Left ventricle myocardium superior (tissue), 1 donor: ENCODE measurements at regions not wholly inside any gene's neighbourhood (a gene's known extent, or its start where the extent isn't known, plus 50 kb on each side); places are given as distances from the start of the nearest gene placed in this dataset.

ENCODE experiments used
- ATAC-seq: fragments of 200-7000 bp; cut with Tn5 transposase; one replicate; pipeline ENCODE4 v1.9.1; 2020; ENCODE audit warnings: mild to moderate bottlenecking, moderate library complexity
- DNase-seq: peaks from one replicate; pipeline ENCODE4 v3.0.0-alpha.2; 2020
- intact Hi-C: fragments of 100-400 bp; cut with micrococcal nuclease; formaldehyde crosslinking; loops from one replicate; pipeline ENCODE4 v1.11.0; 2022
- donor health status: DM: no; HTN: yes; CAD: no; lungs with severe emphysema.

DNA sequence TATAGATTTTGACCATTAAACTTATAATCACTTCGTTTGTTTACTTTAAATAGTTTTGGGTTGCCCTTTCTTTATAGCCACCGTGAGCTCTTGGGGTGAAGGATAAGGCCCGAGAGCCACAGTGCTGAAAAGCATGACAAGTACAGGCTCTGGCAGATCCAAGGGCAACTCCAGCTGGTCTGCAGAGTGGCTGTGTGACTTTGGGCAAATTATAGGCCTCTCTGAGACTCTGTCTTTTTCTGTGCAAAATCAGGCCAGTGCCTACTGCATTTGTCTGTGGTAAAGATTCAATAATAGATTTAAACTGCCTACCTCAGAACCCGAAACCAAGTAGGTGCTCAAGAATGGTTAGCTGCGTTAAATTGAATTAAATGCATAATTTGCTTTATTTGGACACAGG, 511.3 kb downstream of the QKI start:
- DNase-seq: no peak
- intact Hi-C loops: no loop called here
- ATAC-seq: no peak

DNA sequence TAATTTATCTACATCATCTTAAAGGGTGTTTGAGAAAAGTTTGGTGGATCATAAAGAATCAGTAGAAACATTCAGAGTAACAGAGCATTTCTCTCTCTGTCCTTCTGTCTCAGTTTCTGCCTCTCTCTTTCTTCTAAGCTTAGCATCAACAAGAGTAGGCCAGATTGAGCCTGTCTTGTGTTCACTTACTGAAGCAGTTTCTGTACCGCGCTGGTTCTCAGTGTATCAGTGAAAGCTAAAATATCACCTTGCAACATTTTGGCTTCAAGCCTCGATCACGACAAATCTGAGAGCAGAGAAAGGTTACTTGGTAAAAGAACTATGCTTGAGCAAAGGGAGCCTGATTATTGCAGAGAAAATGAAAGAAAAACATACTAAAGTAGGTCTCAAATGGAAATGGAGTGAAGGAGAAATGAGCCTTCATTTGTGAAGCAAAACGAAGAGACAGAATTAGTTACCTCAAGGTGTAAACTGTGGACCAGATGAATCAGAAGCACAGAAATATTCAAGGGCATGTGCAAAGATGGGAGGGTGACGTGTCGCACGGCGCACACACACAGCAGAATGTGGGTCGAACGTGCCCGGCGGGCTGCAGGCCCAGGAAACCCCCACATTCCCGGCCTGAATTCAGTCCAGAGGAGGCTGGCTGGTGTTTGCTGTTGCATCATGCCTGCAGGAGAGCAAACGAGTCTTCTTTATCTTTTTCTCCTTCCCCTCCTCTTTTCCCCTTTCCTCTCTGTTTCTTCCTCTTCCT, 509.3 kb downstream of the QKI start:
- ATAC-seq: no peak
- intact Hi-C loops: no loop called here
- no peak for DNase-seq

GRCh38 chr6:163922562-163922961, 508.0 kb downstream of the QKI start:
- intact Hi-C loops: no loop called here
- ATAC-seq (no peak), DNase-seq (no peak)

- ATAC-seq (no peak), DNase-seq (no peak)
- intact Hi-C loops: no loop called here
These were observed 505.1 kb downstream of the QKI start for GRCh38 chr6:163919652-163920051.

DNA sequence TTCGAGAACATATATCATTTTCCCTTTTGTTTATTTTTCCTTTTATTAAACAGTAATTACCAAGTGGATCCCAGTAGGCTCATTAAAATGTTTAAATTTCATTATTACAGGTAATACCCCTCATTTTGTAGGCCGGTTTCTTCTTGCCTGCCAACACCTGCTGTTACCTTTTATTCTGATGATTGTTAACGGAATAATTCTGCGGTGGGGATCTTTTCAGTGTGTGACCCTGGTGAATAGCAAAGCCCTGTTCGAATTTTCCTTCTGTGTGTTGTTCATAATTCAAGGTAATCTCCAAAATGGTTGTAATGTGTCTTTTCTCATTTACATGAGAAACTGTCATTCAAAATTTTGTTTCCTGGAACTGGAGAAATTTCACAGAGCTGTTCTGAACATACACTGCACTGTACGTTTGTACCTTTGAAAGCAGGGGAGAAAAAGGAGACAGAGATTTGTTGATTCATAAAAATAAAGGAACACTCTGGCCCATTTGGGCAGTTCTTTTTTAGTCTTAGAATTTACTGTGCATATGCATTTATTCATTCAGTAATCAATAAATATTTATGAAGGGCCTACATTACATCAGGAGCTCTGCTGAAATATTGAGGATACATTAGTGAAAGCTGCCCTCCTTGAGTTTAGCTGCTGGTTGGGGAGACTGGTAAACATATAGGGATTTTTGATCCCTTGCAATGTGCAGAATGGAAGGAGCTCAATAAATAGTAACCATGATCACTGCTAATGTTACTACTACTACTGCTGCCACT, 502.0 kb downstream of the QKI start:
- DNase-seq (no peak), ATAC-seq (no peak)
- intact Hi-C loops: no loop called here

GRCh38 chr6:163915131-163915530, 500.6 kb downstream of the QKI start:
- no peak for ATAC-seq

DNA sequence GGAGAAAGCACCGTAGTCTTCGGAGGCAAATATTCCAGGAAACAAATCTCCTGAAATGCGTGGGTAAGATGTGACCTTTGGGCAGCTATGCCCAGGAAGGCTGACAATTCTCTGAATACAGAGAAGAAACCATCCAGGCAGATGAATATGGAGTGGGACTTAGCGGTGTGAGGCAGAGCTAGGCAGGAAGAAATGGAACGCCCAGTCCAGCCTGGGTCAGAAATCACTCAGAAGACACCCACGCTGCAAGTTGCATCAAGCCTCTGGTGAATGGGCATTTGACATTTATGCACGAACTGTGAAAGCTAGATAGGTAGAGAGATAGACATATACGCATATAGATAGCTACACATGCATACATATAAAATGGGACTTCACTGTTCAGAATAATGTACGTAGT, 498.5 kb downstream of the QKI start:
- intact Hi-C loops: no loop called here
- DNase-seq (no peak), ATAC-seq (no peak)

More at GRCh38 chr6:163915131-163915530, 500.6 kb downstream of the QKI start:
- intact Hi-C loops: no loop called here
- DNase-seq: no peak

- no peak for ATAC-seq
- intact Hi-C loops: no loop called here
- no peak for DNase-seq
These were observed 491.6 kb downstream of the QKI start for GRCh38 chr6:163906006-163906710.

DNA sequence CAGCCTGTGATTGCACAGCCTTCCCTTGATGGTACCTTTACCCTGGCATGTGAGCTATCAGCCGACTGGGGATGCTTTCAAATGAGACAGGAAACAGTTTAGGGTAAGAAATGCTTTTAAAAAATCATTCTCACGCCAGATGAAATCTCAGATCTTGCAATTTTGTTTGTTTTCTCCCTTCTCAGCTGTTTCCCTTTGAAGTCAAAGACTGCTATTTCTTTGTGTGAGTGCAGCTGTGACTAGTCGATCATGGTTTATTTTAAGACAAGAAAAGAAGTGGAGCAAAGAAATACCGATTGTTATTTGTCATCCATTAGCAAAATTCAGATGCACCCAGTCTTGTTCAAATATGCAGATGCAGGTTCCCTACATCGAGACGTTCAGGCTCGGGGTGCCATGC, 489.7 kb downstream of the QKI start:
- ATAC-seq (no peak), DNase-seq (no peak)
- intact Hi-C loops: no loop called here

DNA sequence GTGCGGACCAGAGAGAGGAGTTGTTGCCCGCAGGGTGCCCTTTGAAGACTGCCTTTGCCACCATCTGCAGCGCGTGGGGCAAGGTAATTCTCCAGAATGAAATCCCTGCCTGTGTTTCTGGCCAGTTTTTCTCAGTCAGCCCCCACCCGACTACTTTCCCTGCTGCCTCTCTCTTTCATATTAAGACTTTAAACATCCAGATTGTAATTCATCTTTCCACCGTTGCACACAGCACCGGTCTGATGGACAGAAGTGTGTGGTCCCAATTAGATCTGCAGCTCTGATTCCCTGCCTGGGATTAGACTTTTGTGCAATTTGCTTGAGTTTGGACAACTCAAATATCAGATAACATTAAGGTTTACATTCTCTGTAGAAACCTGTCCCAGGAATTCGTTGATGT, 489.0 kb downstream of the QKI start:
- intact Hi-C loops: no loop called here
- DNase-seq (no peak), ATAC-seq (no peak)

GRCh38 chr6:163902993-163903392, 488.5 kb downstream of the QKI start:
- intact Hi-C loops: no loop called here
- no peak for DNase-seq
- no peak for ATAC-seq

DNA sequence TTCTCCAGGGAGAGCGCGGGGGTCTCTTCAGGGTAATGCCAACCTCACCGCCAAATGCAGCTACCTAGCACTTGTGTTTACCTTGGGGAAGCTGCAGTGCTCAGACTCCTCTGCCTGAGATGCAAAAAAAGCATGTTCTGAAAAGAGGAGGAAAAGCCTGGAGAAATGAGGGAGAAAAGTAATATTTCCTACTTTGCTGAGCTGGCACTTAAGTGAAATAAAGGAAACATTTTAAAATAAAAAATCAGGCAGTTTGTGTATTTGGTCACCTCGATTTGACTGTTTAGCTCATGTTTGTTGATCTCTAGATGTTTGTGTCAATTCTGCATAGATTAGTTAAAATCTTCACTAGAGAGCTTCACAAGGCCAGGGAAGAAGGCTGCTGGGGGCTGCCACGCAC, 487.2 kb downstream of the QKI start:
- DNase-seq: no peak
- intact Hi-C loops: no loop called here

GRCh38 chr6:163900570-163900969, 486.1 kb downstream of the QKI start:
- ATAC-seq: no peak

More for the DNA sequence above, 487.2 kb downstream of the QKI start:
- no peak for ATAC-seq

DNA sequence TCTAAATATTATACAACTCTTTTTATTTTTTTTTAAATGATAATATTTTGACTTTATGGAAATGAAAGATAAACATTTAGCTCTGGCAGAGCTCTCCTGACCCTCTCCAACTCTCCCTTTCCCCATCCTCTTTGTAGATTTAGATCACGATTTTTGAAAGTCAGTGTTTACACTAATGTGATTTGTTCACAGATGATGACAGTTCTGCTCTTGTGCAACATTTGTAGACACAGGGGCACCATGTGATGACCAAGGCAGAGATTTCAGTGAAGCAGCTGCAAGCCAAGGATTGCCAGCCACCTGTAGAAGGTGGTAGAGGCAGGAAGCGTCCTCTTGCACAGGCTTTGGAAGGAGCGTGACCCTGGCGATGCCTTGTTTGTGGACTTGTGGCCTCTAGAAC, 483.2 kb downstream of the QKI start:
- no peak for DNase-seq
- no peak for ATAC-seq
- intact Hi-C loops: no loop called here

More at GRCh38 chr6:163900570-163900969, 486.1 kb downstream of the QKI start:
- intact Hi-C loops: no loop called here
- DNase-seq: no peak

DNA sequence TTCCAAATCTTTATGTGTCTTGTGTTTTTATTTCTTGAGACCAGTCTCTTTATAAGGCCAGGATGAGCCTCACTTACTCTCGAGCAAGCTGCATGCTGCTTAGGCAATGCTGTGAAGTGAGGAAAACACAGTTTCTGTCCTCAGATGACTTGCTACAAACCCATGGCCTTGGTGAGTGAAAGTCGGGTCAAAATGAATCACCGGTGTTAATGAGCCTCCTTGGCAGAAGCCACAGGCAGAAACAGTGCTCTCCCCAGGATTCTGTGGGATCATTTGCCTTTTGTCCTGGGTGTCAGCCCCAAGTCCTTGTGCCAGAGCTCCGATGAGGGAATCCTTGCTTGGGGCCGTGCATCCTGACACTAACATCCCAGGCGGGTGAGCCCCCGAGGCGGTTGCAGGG, 482.5 kb downstream of the QKI start:
- DNase-seq (no peak), ATAC-seq (no peak)
- intact Hi-C loops: no loop called here

DNA sequence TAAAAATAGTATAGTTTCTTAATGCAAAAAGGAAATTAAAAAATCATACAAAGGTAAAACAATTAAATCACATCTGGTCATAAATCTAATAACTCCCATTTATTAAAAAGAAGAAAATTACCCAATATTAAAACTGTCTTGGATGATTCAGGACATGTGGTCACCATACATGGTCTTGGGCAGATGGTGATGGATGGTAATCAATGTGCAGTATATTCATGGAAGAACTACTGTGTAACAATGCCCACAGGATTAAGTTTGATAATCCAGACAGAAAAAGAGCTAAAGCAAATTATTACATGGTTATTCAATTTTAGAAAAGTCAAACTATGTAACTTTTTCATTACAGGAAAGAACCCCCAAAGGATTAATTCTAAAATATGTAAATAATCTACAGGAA, 480.6 kb downstream of the QKI start:
- ATAC-seq (no peak), DNase-seq (no peak)
- intact Hi-C loops: no loop called here

- no peak for ATAC-seq
- intact Hi-C loops: no loop called here
- DNase-seq: no peak
These were observed 479.2 kb downstream of the QKI start for GRCh38 chr6:163893609-163894189.

- intact Hi-C loops: no loop called here
- DNase-seq (no peak), ATAC-seq (no peak)
These were observed 478.5 kb downstream of the QKI start for GRCh38 chr6:163892824-163893561.

- ATAC-seq: no peak
- intact Hi-C loops: no loop called here
These were observed 475.5 kb downstream of the QKI start for GRCh38 chr6:163889904-163890514.

More at GRCh38 chr6:163889904-163890514, 475.5 kb downstream of the QKI start:
- no peak for DNase-seq
